HEK293 (cell line): ENCODE measurements at regions not wholly inside any gene's neighbourhood (a gene's known extent, or its start where the extent isn't known, plus 50 kb on each side); places are given as distances from the start of the nearest gene placed in this dataset.
"Not testable (repeated sequence)": the region's sequence is repeated elsewhere in the genome, so short reads cannot be mapped to it uniquely, and the experiment has no call there.

Source experiments
- CTCF ChIA-PET: fragments of 350-600 bp; formaldehyde crosslinking; extraction: SDS; loops from one replicate; lab custom pipeline; 2021; ENCODE audit warnings: antibody characterized with exemption; lab: Yijun Ruan, JAX
- POLR2A ChIA-PET: fragments of 300-600 bp; formaldehyde crosslinking; extraction: SDS; loops from one replicate; lab custom pipeline; 2020; ENCODE audit warnings: antibody characterized with exemption, inconsistent platforms; lab: Yijun Ruan, JAX
- H3K27ac ChIP-seq: fragments of 200-500 bp; sonication (Bioruptor generic); 2 replicates; pipeline ENCODE4 v1.5.1; 2014; ENCODE audit warnings: low read depth, low read length, control low read depth, inconsistent platforms; ENCODE audit errors: extremely low read depth
- H3K36me3 ChIP-seq, 2 experiments: fragments of 200-500 bp in 1 of 2; sonication (Bioruptor generic) in 1 of 2; 1 replicate in 1 of 2; 2 replicates in 1 of 2; pipeline ENCODE4 v1.5.1; 2014 to 2017; ENCODE audit warnings: inconsistent platforms in 2 of 2, low read length in 2 of 2; ENCODE audit not compliant: control insufficient read depth in 2 of 2, insufficient read depth in 1 of 2
- H3K4me1 ChIP-seq: fragments of 200-500 bp; sonication (Bioruptor generic); 2 replicates; pipeline ENCODE4 v1.5.1; 2014; ENCODE audit warnings: mild to moderate bottlenecking, low read length, inconsistent platforms; ENCODE audit not compliant: control insufficient read depth, insufficient read depth
- H3K4me3 ChIP-seq: 2 replicates; pipeline ENCODE4 v1.5.1; 2011; ENCODE audit warnings: low read depth, mild to moderate bottlenecking, control low read depth, low read length, moderate library complexity
- H3K9me3 ChIP-seq: fragments of 200-500 bp; sonication (Bioruptor generic); 2 replicates; pipeline ENCODE4 v1.5.1; 2014; ENCODE audit warnings: low read depth, low read length, inconsistent platforms; ENCODE audit not compliant: control insufficient read depth, insufficient read depth
- HOXA7 ChIP-seq: sonication (generic); formaldehyde crosslinking; IDR thresholded peaks from 2 replicates; pipeline ENCODE4 v1.8.1; 2022; ENCODE audit warnings: missing genetic modification reagents, borderline replicate concordance
- KLF1 ChIP-seq: fragments of 450-650 bp; formaldehyde crosslinking; IDR thresholded peaks from 2 replicates; pipeline ENCODE4 v1.5.1; 2016; ENCODE audit warnings: missing biosample characterization, missing genetic modification characterization
- WT1 ChIP-seq: fragments of 450-650 bp; formaldehyde crosslinking; IDR thresholded peaks from 2 replicates; pipeline ENCODE4 v1.5.1; 2016; ENCODE audit warnings: missing biosample characterization, missing genetic modification characterization
- ZBTB7A ChIP-seq: fragments of 450-650 bp; formaldehyde crosslinking; IDR thresholded peaks from 2 replicates; pipeline ENCODE4 v1.5.1; 2016; ENCODE audit warnings: low read depth, missing biosample characterization, missing genetic modification characterization
- ZFP69B ChIP-seq: fragments of 450-650 bp; formaldehyde crosslinking; IDR thresholded peaks from 2 replicates; pipeline ENCODE4 v1.5.1; 2016; ENCODE audit warnings: missing biosample characterization, missing genetic modification characterization
- ZNF121 ChIP-seq: fragments of 450-650 bp; formaldehyde crosslinking; IDR thresholded peaks from 2 replicates; pipeline ENCODE4 v1.5.1; 2016; ENCODE audit warnings: missing biosample characterization, missing genetic modification characterization
- ZNF146 ChIP-seq: fragments of 450-650 bp; formaldehyde crosslinking; IDR thresholded peaks from 2 replicates; pipeline ENCODE4 v1.5.1; 2016; ENCODE audit warnings: missing biosample characterization, missing genetic modification characterization
- ZNF37A ChIP-seq: fragments of 450-650 bp; IDR thresholded peaks from 2 replicates; pipeline ENCODE4 v1.5.1; 2018; ENCODE audit warnings: missing biosample characterization, missing genetic modification characterization
- ZNF391 ChIP-seq: fragments of 450-650 bp; formaldehyde crosslinking; IDR thresholded peaks from 2 replicates; pipeline ENCODE4 v1.5.1; 2016; ENCODE audit warnings: low read depth, missing biosample characterization, missing genetic modification characterization, borderline replicate concordance
- ZNF600 ChIP-seq: fragments of 450-650 bp; formaldehyde crosslinking; IDR thresholded peaks from 2 replicates; pipeline ENCODE4 v1.5.1; 2016; ENCODE audit warnings: missing biosample characterization, missing genetic modification characterization
- ZNF670 ChIP-seq: fragments of 450-650 bp; formaldehyde crosslinking; IDR thresholded peaks from 2 replicates; pipeline ENCODE4 v1.5.1; 2016; ENCODE audit warnings: missing biosample characterization, missing genetic modification characterization, low read depth
- TF ChIP-seq, protein P1 (sequence below): fragments of 450-650 bp; formaldehyde crosslinking; IDR thresholded peaks from 2 replicates; pipeline ENCODE4 v1.5.1; 2016; ENCODE audit warnings: missing biosample characterization, missing genetic modification characterization
- TF ChIP-seq, protein P2 (sequence below): fragments of 450-650 bp; IDR thresholded peaks from 2 replicates; pipeline ENCODE4 v1.5.1; 2018; ENCODE audit warnings: missing biosample characterization, mild to moderate bottlenecking, missing genetic modification characterization
- TF ChIP-seq, protein P3 (sequence below): fragments of 450-650 bp; formaldehyde crosslinking; IDR thresholded peaks from 2 replicates; pipeline ENCODE4 v1.5.1; 2017; ENCODE audit warnings: missing biosample characterization, missing genetic modification characterization
- TF ChIP-seq, protein P4 (sequence below): fragments of 450-650 bp; formaldehyde crosslinking; IDR thresholded peaks from 2 replicates; pipeline ENCODE4 v1.5.1; 2016; ENCODE audit warnings: missing biosample characterization, missing genetic modification characterization
- TF ChIP-seq, protein P5 (sequence below): fragments of 450-650 bp; formaldehyde crosslinking; IDR thresholded peaks from 2 replicates; pipeline ENCODE4 v1.5.1; 2016; ENCODE audit warnings: missing biosample characterization, missing genetic modification characterization
- TF ChIP-seq, protein P6 (sequence below): fragments of 450-650 bp; formaldehyde crosslinking; IDR thresholded peaks from 2 replicates; pipeline ENCODE4 v1.5.1; 2016; ENCODE audit warnings: missing biosample characterization, missing genetic modification characterization

DNA sequence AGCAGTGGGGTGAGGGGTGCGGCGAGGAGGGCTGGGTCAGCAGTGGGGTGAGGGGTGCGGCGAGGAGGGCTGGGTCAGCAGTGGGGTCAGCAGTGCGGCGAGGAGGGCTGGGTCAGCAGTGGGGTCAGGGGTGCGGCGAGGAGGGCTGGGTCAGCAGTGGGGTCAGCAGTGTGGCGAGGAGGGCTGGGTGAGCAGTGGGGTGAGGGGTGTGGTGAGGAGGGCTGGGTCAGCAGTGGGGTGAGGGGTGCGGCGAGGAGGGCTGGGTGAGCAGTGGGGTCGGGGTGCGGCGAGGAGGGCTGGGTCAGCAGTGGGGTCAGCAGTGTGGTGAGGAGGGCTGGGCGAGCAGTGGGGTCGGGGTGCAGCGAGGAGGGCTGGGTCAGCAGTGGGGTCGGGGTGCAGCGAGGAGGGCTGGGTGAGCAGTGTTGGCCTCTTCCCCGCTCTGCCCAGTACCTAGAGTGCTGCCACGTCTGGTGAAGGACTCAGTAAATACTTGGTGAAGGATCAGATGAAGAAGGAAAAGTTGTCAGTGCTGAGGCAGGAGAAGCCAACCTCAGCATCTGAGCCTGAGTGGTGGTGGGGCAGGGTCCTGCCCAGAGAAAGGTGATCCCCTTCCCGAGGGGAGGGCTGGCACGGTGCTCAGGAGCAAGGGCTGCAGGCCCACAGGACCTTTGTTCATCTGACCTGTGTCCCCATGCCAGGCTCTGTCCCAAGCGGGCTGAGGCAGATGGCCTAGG lies 93.9 kb downstream of the METRNL start:
- H3K36me3 ChIP-seq, POLR2A ChIA-PET, H3K9me3 ChIP-seq, H3K4me3 ChIP-seq, H3K27ac ChIP-seq, H3K4me1 ChIP-seq, CTCF ChIA-PET: not testable (repeated sequence)

DNA sequence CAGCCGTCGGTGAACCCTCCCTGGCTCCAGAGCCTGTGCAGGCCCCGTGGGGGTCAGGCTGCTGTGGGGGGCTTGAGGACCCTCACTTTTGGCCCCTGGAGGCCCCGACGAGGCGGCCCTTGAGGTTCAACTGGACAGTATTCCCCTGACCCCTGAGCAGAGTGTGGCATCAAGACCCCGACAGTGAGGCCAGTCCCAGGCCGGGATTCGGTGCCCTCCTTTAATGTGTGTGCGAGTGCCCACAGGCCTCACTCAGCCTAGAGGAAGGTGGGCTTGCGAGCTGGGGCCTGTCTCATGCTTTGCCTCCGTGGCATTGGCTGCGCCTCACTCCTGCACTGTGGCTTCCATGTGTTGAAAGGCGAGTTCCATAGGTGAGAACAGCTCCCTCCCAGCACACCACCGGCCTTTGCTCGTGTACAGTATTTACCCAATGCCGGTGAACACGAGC lies 94.5 kb downstream of the METRNL start:
- TF ChIP-seq, protein P1, sequence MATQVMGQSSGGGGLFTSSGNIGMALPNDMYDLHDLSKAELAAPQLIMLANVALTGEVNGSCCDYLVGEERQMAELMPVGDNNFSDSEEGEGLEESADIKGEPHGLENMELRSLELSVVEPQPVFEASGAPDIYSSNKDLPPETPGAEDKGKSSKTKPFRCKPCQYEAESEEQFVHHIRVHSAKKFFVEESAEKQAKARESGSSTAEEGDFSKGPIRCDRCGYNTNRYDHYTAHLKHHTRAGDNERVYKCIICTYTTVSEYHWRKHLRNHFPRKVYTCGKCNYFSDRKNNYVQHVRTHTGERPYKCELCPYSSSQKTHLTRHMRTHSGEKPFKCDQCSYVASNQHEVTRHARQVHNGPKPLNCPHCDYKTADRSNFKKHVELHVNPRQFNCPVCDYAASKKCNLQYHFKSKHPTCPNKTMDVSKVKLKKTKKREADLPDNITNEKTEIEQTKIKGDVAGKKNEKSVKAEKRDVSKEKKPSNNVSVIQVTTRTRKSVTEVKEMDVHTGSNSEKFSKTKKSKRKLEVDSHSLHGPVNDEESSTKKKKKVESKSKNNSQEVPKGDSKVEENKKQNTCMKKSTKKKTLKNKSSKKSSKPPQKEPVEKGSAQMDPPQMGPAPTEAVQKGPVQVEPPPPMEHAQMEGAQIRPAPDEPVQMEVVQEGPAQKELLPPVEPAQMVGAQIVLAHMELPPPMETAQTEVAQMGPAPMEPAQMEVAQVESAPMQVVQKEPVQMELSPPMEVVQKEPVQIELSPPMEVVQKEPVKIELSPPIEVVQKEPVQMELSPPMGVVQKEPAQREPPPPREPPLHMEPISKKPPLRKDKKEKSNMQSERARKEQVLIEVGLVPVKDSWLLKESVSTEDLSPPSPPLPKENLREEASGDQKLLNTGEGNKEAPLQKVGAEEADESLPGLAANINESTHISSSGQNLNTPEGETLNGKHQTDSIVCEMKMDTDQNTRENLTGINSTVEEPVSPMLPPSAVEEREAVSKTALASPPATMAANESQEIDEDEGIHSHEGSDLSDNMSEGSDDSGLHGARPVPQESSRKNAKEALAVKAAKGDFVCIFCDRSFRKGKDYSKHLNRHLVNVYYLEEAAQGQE (tag by site-specific recombination): no peak
- POLR2A ChIA-PET: no interaction called here
- H3K4me3 ChIP-seq: no peak overlapping the region
- H3K36me3 ChIP-seq: no peaks in the 10 kb centered on the region
- peaks cover 5% of the 10 kb centered on the region for H3K4me1 ChIP-seq
- no peak overlapping the region for H3K27ac ChIP-seq
- no peaks in the 10 kb centered on the region for H3K9me3 ChIP-seq
- CTCF ChIA-PET: interaction anchor here (0.6 kb wide), 1 partner anchor 92 kb away, joined by 3 read pairs; no protein-coding TSS in a partner anchor

DNA sequence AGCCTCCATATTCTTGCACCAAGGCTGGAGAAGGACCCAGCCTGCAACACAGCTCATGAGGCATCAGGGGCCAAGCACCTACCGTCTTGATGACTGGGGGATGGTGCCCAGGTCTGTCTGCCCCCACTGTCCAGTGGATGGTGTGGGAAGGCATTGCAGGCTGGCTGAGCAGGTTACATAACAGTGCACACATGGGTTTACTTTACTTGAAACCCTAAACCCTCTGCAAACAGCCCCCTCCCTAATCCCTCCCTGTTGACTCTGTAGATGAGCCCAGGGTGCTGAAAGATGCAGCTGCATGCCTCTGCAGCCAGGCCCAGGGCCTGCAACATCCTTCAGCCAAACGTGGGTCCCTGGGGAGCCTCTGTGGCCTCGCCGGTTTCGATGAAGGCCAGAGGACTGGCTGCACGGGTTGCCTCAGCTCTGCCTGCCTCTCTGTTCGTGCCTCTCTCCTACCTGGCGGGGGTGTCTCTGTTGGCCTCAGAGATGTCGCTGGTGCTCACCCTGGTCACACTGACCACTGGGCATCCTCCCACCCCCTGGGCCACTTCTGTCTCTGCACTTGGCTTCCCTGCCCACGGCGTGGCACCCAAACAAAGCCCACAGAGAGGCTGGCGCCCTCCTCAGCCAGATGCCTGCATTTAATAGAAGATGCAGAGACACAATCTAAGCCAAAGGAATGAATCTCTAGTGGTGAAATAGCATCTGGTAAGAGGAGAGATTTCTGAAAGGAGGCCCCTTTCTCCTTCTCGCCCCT lies 95.1 kb downstream of the METRNL start:
- peaks cover 5% of the 10 kb centered on the region for H3K4me1 ChIP-seq
- no peaks in the 10 kb centered on the region for H3K9me3 ChIP-seq
- H3K4me3 ChIP-seq: no peak overlapping the region
- CTCF ChIA-PET: interaction anchor here (0.6 kb wide), 2 partner anchors 42 to 93 kb away, joined by 3 read pairs; no protein-coding TSS in a partner anchor
- no peak overlapping the region for H3K27ac ChIP-seq
- POLR2A ChIA-PET: no interaction called here
- TF ChIP-seq ZNF670 (no peak), HOXA7 (CRISPR knock-in tag) (no peak), ZNF391 (no peak), ZNF600 (tag by site-specific recombination) (0 out of 2 replicates have a peak, but pooled peaks have one; percentile 9), KLF1 (peak; percentile 71; the same call in 1 of the 2 replicates), ZBTB7A (no peak), ZNF121 (tag by site-specific recombination) (no peak), ZFP69B (tag by site-specific recombination) (no peak), ZNF146 (tag by site-specific recombination) (no peak), WT1 (tag by site-specific recombination) (peak; percentile 76), ZNF37A (no peak)
- TF ChIP-seq, protein P2, sequence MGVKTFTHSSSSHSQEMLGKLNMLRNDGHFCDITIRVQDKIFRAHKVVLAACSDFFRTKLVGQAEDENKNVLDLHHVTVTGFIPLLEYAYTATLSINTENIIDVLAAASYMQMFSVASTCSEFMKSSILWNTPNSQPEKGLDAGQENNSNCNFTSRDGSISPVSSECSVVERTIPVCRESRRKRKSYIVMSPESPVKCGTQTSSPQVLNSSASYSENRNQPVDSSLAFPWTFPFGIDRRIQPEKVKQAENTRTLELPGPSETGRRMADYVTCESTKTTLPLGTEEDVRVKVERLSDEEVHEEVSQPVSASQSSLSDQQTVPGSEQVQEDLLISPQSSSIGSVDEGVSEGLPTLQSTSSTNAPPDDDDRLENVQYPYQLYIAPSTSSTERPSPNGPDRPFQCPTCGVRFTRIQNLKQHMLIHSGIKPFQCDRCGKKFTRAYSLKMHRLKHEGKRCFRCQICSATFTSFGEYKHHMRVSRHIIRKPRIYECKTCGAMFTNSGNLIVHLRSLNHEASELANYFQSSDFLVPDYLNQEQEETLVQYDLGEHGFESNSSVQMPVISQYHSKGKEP (tag by site-specific recombination): peak; percentile 99
- TF ChIP-seq, protein P3, sequence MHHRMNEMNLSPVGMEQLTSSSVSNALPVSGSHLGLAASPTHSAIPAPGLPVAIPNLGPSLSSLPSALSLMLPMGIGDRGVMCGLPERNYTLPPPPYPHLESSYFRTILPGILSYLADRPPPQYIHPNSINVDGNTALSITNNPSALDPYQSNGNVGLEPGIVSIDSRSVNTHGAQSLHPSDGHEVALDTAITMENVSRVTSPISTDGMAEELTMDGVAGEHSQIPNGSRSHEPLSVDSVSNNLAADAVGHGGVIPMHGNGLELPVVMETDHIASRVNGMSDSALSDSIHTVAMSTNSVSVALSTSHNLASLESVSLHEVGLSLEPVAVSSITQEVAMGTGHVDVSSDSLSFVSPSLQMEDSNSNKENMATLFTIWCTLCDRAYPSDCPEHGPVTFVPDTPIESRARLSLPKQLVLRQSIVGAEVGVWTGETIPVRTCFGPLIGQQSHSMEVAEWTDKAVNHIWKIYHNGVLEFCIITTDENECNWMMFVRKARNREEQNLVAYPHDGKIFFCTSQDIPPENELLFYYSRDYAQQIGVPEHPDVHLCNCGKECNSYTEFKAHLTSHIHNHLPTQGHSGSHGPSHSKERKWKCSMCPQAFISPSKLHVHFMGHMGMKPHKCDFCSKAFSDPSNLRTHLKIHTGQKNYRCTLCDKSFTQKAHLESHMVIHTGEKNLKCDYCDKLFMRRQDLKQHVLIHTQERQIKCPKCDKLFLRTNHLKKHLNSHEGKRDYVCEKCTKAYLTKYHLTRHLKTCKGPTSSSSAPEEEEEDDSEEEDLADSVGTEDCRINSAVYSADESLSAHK (tag by site-specific recombination): 0 out of 2 replicates have a peak, but pooled peaks have one; percentile 22
- TF ChIP-seq, protein P4, sequence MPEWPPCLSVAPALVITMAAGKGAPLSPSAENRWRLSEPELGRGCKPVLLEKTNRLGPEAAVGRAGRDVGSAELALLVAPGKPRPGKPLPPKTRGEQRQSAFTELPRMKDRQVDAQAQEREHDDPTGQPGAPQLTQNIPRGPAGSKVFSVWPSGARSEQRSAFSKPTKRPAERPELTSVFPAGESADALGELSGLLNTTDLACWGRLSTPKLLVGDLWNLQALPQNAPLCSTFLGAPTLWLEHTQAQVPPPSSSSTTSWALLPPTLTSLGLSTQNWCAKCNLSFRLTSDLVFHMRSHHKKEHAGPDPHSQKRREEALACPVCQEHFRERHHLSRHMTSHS (tag by site-specific recombination): no peak
- TF ChIP-seq, protein P5, sequence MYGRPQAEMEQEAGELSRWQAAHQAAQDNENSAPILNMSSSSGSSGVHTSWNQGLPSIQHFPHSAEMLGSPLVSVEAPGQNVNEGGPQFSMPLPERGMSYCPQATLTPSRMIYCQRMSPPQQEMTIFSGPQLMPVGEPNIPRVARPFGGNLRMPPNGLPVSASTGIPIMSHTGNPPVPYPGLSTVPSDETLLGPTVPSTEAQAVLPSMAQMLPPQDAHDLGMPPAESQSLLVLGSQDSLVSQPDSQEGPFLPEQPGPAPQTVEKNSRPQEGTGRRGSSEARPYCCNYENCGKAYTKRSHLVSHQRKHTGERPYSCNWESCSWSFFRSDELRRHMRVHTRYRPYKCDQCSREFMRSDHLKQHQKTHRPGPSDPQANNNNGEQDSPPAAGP (tag by site-specific recombination): peak; percentile 97
- TF ChIP-seq, protein P6, sequence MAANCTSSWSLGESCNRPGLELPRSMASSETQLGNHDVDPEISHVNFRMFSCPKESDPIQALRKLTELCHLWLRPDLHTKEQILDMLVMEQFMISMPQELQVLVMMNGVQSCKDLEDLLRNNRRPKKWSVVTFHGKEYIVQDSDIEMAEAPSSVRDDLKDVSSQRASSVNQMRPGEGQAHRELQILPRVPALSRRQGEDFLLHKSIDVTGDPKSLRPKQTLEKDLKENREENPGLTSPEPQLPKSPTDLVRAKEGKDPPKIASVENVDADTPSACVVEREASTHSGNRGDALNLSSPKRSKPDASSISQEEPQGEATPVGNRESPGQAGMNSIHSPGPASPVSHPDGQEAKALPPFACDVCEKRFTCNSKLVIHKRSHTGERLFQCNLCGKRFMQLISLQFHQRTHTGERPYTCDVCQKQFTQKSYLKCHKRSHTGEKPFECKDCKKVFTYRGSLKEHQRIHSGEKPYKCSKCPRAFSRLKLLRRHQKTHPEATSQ (tag by site-specific recombination): no peak
- no peaks in the 10 kb centered on the region for H3K36me3 ChIP-seq
